ENCODE measurements at regions not wholly inside any gene's neighbourhood (a gene's known extent, or its start where the extent isn't known, plus 50 kb on each side); places are given as distances from the start of the nearest gene placed in this dataset.
"Not testable (repeated sequence)": the region's sequence is repeated elsewhere in the genome, so short reads cannot be mapped to it uniquely, and the experiment has no call there.

DNA sequence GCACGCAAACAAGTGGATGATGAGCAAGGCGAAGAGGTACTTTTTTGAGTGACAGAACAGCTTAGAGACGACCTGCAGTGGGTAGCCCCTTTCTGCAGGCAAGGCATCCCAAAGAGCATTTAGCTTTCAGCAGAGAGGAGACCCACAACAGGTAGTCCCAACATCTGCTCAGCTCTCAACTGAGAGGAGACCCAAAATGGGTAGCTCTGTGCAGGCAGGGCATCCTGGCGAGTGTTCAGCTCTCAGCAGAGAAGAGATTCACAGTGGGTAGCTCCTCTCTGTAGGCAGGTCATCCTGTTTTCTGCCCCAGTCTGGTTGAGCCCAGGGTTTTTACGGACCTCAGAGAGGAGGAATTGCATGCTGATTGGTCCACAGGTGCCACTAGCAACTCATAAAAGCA lies 2396.1 kb upstream of the C9orf72 start:
- no peak for DNase-seq (ENCODE audit: low read depth in 2 of 3, low spot score in 2 of 3)

DNA sequence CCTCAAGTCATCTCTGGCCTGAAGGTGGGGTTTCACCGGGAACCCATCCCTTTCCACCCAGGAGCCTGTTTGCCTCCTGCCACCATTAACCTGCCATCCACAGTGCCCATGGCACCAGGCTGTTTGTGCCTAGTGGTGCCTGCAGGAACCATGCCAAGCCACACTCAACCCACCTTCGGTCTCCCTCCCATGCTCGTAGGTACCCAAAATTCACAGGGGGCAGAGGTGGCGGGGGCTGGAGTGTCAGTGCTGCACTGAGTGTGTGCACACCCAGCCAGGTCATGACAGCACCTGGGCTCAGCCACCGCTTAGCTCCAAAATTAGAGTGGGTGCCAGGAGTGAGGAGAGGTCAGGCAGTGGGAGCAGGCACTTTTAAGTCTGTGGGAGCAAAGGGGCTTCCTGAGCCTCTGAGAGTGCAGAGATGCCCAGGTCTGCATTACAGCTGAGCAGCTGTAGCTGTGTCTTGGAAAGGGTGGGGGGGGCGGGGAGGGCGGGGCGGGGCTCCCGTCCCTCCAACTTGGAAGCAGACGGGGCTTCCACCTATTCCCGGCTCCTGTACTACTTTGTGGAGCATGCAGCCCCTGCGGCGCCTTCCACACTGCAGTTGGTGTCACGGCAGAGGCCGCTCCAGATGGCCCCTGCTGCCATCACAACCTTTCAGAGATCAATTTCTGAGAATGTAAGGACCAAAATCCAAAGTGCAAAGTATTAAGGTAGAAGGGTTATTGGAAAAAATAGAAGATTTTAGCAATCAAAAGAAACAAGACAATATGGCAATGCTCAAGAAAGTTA lies 2396.8 kb upstream of the C9orf72 start:
- no peak for DNase-seq (ENCODE audit: low read depth in 2 of 3, low spot score in 2 of 3)

DNA sequence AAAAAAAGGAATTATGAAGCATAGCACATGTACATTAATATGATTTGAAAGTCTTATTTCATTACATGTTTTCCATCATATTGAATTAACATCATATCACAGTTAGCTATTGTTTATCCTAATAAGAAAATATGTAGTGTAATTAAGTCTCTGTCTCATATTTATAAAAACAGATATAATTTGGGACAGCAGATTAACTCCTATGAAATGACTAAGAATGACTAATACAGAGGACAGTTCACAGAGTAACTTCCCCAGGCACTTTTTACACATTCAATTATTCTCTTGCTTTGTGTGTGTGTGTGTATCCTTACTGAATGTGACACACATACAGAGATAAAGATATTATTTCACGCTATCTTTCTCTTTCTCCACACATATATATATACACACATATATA lies 2400.9 kb upstream of the C9orf72 start:
- DNase-seq (ENCODE audit: low read depth in 2 of 3, low spot score in 2 of 3), result no peak

DNA sequence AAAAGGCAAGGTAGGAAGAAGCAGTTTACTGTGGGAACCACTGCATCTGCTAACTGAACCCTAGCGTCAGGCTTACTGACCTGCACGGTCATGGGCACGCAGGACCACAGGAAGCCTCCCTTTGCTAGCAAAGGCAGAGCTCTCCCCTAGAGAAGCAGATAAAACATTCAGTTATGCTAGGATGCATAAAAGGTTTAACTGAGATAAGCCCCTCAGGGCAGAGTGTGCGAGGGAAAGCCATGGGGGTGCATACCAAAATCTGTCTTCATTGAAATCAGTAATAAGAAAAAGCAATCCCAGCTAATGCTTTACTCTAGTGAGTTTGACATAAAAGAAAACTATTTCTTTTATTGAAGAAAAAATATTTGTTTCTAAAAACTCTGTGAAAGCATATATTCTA lies 2403.7 kb upstream of the C9orf72 start:
- DNase-seq (ENCODE audit: low read depth in 2 of 3, low spot score in 2 of 3), result no peak

DNA sequence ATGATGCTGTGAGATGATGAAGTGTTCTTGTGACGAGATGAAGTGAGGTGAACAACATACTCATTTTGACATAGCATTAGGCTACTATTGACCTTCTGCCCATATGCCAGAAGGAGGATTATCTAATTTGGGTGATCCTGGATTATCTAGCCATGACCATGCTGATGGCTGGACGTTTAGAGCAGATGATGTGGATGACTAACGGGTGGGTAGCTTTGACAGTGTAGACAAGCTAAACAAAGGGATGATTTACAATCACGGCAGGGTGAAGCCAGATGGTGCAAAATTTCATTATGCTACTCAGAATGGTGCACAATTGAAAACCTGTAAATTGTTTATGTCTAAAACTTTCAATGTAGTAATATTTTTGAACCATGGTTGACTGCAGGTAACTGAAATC lies 2403.4 kb upstream of the ACO1 start:
- DNase-seq (ENCODE audit: low read depth in 2 of 3, low spot score in 2 of 3), result no peak

DNA sequence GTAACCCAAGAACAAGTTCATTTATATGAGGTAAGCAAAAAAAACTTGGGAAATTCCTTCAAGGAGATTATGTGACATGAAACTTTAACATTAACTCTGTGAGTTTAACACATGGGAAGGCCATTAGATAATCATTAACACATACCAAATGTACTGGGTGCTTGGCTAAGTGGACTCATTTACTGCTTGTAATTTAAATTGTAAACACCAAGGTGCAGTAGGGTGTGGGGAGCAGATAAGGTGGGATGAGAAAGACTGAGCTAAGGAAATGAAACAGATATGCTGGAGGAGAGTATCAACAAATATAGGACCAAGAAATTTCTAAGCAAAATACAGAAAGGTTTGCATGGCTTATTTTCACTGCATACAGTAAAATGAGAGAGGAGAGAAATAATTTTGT lies 2384.8 kb upstream of the ACO1 start:
- DNase-seq (ENCODE audit: low read depth in 2 of 3, low spot score in 2 of 3), result no peak

DNA sequence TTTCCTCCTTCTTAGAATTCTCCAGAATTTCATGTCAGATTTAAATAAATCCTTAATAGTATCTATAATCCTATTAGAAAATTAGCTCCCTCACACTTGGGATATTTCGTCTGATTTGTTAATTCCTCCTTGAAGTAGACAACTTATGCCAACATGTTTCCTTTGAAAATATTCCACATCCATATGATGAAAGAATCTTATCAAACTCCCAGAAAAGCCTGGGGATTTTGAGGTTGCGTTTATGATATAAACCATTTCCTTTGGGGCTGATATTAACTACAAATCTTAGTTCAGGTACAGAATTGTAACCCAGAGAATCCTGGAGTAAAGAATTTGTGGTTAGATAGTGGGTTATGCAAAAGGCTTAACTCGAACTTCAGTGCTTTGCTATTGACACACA lies 2373.8 kb upstream of the ACO1 start:
- DNase-seq (ENCODE audit: low read depth in 2 of 3, low spot score in 2 of 3), result no peak

DNA sequence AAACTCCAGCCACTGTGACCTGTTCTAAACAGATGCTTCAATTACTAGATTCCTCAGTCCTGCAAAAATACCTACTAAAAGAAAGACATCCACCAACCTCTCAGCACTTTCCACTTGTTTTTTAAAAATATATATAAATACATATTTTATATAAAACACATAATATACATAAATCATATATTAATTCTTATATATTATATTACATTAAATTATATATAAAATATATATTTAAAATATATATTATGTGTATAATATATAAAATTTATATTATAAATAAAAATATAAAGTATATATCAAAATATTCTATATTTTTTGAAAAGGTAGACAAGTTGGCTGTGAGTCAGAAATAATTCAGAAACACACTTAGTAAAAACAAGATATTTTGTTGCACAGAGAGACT lies 2371.8 kb upstream of the ACO1 start:
- no peak for DNase-seq (ENCODE audit: low read depth in 2 of 3, low spot score in 2 of 3)

DNA sequence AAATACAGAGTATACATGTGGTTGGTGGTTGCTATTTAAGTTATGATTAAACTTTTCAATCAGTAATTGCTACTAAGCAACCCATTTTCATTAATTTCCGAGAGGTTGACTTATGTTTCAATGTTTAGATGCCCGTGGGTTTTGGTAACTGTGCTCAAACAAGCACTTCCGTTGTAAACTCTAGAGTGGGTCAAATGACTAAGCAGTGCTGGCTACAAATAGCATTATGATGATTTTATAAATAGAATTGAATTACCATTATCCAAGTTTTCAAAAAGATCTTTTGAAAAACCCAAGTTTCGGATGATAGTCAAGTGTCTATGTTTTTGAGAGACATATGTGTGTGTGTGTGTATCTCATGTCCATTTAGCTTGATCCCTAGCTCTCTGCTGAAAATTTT lies 2369.4 kb upstream of the ACO1 start:
- no peak for DNase-seq (ENCODE audit: low read depth in 2 of 3, low spot score in 2 of 3)

DNA sequence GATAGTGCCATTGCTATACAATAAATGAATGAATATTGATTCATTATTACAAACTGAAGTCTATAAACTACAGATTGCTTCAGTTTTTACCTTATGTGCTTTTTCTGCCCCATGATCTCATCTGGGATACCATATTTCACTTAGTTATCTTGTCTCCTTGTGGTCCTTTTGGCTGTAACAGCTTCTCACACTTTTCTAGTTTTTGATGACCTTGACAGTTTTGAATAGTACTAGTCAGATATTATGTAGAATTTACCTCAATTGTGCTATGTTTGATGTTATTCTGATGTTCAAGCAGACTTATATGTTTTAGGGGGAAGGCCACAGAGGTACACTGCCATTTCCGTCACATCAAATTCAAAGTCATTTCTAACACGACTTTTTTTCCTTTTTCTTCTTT lies 2364.3 kb upstream of the ACO1 start:
- no peak for DNase-seq (ENCODE audit: low read depth in 2 of 3, low spot score in 2 of 3)

DNA sequence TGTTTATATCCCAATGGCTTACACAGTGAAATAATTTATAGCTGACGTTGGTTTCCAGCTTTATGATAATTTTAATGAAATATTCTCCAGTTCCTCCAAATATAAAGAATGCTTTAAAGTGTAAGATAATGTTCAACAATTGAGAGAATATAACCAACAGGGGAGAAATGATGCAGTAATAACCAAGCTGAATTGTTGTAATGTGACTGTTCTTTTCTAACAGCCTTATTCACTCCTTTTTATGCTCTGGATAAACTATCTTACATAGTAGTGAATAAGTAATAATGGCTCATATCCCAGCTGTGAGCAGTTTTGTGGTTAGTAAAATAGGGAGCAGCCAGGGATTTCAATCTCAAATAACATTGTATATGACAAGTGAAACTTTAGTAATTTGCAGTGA lies 2348.7 kb upstream of the ACO1 start:
- no peak for DNase-seq (ENCODE audit: low read depth in 2 of 3, low spot score in 2 of 3)

DNA sequence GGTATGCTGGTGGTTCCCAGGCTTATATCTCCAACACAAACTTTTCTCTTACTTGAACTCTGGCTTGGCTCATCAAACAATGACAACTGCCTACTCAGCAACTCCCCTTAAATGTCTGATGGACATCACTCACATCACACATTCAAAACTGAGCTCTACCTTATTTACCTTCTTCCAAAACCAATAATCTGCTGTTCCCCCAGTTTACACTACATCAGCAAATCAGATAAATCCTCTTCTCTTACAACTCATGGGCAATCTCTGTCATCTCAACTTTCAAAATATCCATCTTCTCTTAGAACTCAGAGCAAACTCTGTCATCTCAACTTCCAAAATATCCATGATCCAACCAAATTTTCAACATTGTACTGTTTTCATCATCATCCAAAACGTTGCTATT lies 2347.9 kb upstream of the ACO1 start:
- DNase-seq (ENCODE audit: low read depth in 2 of 3, low spot score in 2 of 3), result no peak

DNA sequence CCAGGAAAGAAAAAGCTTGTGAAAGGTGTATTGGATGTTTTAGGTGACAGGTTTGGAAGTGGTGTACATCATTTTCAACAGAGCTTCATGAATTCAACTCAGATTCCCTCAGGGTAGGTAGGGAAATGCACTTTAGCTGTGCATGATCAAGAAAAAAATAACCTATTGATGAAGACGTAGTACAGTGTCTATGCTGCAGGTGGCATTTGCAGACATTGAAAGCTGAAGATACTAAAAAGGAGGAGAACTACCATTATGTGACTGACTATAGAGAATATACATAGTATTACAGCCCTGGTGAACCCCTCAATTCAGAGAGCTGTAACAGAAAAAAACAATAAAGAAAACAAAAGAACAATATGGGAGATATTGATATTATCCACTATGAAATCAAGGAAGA lies 2344.7 kb upstream of the ACO1 start:
- no peak for DNase-seq (ENCODE audit: low read depth in 2 of 3, low spot score in 2 of 3)

DNA sequence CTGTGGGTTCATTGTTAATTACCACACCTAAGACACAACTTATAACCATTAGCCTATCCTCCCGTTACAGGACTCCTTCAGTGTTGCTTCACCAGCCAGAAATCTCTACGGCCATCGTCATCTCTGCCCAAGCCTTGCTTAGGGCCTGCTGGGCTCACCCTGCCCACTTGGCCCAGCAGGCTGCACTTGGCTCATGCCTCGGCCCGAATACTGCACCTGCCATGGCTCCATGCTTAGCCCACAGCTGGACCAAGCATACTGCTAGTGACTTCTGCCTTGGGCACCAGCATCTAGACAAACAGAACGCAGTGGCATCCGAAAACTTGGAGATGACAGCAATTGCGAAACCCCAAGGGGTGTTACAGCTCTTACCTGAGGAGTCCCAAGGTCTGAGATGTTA lies 2336.0 kb upstream of the ACO1 start:
- DNase-seq (ENCODE audit: low read depth in 2 of 3, low spot score in 2 of 3), result no peak

DNA sequence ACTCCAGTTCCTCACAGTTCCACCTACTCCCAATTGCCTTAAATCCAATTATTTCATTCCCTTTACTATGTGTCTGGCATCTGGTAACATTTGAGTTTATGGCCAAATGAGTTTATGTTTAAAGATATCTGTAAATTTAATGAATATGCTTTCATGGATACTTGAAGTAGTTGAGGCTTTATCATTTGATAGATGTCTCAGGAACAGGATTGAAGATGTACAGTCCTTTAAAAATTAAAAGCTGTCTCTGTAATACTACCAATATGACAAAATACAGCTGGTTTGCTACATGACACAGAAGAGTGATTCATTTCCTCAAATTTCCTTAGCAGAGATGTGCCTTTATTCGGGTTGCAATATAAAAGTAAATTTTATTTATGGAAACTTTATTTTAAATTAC lies 2326.0 kb upstream of the ACO1 start:
- DNase-seq (ENCODE audit: low read depth in 2 of 3, low spot score in 2 of 3), result no peak

DNA sequence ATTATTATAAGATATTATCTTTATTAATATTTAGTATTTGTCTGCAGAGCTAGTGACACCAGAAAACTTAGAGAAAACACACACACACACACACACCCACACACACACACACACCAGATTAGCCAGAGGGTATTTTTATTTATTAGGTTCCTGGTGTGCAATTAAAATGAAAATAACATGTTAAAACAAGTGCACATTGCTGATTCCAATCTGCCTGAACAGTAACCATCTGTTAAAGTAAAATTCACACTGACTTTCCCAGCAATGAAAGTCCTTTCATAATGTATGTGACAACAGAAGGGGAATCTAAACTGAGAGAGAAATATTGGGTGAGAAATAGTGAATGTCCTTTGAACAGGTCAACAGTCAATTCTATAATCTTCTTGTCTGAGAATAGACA lies 2323.5 kb upstream of the ACO1 start:
- no peak for DNase-seq (ENCODE audit: low read depth in 2 of 3, low spot score in 2 of 3)

DNA sequence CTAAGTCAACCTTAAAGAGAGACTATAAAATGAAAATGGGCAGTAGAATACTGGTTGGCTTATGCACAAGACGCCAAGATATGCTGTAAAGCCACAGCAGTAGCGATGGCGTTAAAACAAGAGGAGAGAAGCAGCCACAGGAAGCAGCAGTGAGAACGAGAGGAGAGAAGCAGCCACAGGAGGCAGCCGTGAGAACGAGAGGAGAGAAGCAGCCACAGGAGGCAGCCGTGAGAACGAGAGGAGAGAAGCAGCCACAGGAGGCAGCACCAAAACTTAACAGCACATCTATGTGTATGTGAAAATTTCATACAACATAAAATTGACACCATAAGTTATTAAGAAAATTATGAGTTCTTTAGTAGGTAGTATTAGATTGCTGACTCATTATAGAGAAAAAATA lies 2318.6 kb upstream of the ACO1 start:
- DNase-seq (ENCODE audit: low read depth in 2 of 3, low spot score in 2 of 3), result no peak

DNA sequence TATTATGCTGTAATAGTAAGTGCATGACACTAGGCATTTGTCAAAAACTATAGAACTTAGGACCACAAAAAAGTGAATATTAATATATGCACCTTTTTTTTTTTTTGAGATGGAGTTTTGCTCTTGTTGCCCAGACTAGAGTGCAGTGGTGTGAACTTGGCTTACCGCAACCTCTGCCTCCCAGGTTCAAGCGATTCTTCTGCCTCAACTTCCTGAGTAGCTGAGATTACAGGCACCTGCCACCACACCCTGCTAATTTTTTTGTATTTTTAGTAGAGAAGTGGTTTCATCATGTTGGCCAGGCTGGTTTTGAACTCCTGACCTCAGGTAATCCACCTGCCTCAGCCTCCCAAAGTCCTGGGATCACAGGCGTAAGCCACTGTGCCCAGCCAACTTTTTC lies 2315.2 kb upstream of the ACO1 start:
- DNase-seq (ENCODE audit: low read depth in 2 of 3, low spot score in 2 of 3), result not testable (repeated sequence)

DNA sequence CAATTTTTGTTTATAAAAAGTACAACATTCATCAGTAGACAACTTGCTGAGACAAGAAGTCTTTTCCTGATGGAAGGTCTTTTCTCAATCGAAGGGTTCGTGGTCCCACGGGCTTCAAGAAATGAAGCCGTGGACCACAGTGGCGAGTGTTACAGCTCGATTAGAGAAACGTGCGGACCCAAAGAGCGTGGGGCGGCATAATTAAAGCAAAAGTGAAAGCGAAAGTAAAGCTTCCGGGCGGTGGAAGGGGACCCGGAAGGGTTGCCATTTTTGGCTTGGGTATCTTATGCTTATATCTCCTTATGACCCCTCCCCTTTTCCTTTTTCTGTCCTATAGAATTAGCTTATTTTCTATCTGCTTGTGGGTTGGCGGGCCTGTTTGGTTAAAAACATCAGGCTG lies 2309.4 kb upstream of the ACO1 start:
- no peak for DNase-seq (ENCODE audit: low read depth in 2 of 3, low spot score in 2 of 3)

DNA sequence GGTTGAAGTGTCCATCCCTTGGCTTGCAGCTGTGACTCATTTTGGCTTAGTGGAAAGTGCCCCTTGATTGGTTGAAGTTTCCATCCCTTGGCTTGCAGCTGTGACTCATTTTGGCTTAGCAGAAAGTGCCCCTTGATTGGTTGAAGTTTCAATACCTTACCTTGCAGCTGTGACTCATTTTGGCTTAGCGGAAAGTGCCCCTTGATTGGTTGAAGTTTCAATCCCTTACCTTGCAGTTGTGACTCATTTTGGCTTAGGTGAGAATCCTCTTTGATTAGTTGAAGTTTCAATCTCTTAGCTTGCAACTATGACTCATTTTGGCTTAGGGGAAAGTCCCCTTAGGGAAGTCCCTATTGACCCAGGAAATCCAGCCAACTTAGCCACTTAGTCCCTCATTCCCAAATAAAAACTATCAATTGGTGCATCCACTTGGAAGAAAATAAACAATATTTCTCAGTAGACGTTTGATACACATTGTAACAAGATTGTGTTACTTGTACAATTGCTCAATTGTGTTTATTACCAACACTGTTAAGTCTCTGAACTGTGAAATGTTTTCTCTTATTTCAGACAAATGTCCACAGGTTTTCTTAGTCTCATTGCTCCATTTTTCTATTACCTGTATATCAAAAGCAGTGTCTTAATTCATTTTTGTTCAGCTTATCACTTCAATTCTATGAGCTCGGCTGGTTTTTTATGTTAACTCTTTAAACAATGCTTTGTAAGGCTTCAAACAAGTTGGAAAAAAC lies 2308.8 kb upstream of the ACO1 start:
- no peak for DNase-seq (ENCODE audit: low read depth in 2 of 3, low spot score in 2 of 3)

DNA sequence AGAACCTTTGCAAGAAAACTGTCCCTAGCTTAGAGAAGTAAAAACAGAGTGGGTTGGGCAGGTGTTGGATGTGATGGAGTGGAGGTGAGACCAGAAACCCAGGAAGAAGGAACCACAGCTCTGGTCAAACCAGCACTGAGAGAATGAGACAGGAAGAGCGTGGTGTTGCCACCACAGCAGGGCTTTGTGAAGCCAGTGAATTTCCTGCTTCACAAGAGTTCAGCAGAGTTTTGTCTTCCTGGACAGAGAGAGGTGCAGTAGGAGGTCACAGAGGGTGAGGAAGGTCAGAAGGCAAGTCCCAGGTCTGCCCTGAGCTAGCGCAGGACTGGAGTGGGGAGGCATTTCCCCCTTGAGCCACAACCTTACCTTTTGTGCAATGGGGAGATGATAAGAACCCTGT lies 2306.2 kb upstream of the ACO1 start:
- DNase-seq (ENCODE audit: low read depth in 2 of 3, low spot score in 2 of 3), result no peak

DNA sequence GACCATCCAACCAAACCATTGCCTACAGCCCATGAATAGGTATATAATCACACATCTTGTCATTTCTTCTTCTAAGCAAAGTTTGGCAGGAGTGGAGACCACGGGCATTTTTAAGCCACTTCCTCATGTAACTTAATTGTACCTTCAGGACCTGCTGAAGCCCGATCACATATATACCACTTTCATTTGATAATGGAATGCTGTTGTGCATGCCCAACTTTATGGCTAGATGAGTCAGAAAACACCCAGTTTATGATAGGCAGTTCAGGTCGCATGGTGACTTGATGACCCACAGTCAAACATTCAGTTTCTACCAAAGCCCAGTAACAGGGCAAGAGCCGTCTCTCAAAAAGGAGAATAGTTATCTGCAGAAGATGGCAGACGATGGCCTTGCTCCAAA lies 2295.0 kb upstream of the ACO1 start:
- no peak for DNase-seq (ENCODE audit: low read depth in 2 of 3, low spot score in 2 of 3)

All from hematopoietic multipotent progenitor cell (in vitro differentiated cells).